H1 (cell line): ENCODE measurements at regions not wholly inside any gene's neighbourhood (a gene's known extent, or its start where the extent isn't known, plus 50 kb on each side); places are given as distances from the start of the nearest gene placed in this dataset.

ENCODE experiments used
- CTCF ChIA-PET: fragments of 300-600 bp; sonication (Branson Sonifier 250); formaldehyde crosslinking; loops from one replicate; lab custom pipeline; 2021; ENCODE audit not compliant: partially characterized antibody; lab: Charles Lee
- POLR2A ChIA-PET: fragments of 300-600 bp; sonication (Branson Sonifier 250); formaldehyde crosslinking; loops from one replicate; lab custom pipeline; 2021; ENCODE audit warnings: inconsistent platforms; ENCODE audit not compliant: partially characterized antibody; lab: Charles Lee
- DNase-seq, 2 experiments: peaks; one replicate each; pipeline versions ENCODE4 v3.0.0 to v3.0.0-alpha.2; 2010 to 2022; ENCODE audit warnings: low spot score in 2 of 2, low read depth in 1 of 2, mixed read lengths in 1 of 2
- FAIRE-seq: peaks from 2 replicates; lab custom pipeline; 2011; peaks lifted over from hg19 to GRCh38; lab: Jason Lieb, UNC
- H2AFZ ChIP-seq: 2 replicates; pipeline ENCODE4 v1.8.1; 2012; ENCODE audit warnings: low read length, inconsistent platforms
- H2AK5ac ChIP-seq: 2 replicates; pipeline ENCODE4 v1.6.1; 2013; ENCODE audit warnings: low read depth, low read length
- H2BK120ac ChIP-seq: replicated peaks from 2 replicates; pipeline ENCODE3; 2013; ENCODE audit warnings: low read depth, low read length, inconsistent platforms
- H2BK12ac ChIP-seq: 2 replicates; pipeline ENCODE4 v1.6.1; 2013; ENCODE audit warnings: low read depth, low read length
- H2BK15ac ChIP-seq: 2 replicates; pipeline ENCODE4 v1.6.1; 2013; ENCODE audit warnings: low read length
- H2BK20ac ChIP-seq: 2 replicates; pipeline ENCODE4 v1.6.1; 2013; ENCODE audit warnings: low read length
- H2BK5ac ChIP-seq: 2 replicates; pipeline ENCODE4 v1.6.1; 2013; ENCODE audit warnings: low read depth, low read length
- H3K14ac ChIP-seq: 2 replicates; pipeline ENCODE4 v1.6.1; 2013; ENCODE audit warnings: inconsistent platforms; ENCODE audit not compliant: insufficient read length
- H3K18ac ChIP-seq: 2 replicates; pipeline ENCODE4 v1.6.1; 2013; ENCODE audit warnings: low read length; ENCODE audit errors: extremely low read depth
- H3K23ac ChIP-seq: 2 replicates; pipeline ENCODE4 v1.6.1; 2013; ENCODE audit warnings: inconsistent platforms; ENCODE audit not compliant: insufficient read length
- H3K23me2 ChIP-seq: 2 replicates; pipeline ENCODE4 v1.6.1; 2013; ENCODE audit warnings: low read depth, low read length
- H3K27ac ChIP-seq: 2 replicates; pipeline ENCODE4 v1.6.1; 2011; ENCODE audit warnings: low read depth, low read length, inconsistent platforms
- H3K27me3 ChIP-seq, 4 experiments: replicated peaks in 1 of 4; 1 replicate in 1 of 4; 2 replicates in 3 of 4; pipeline versions ENCODE4 v1.6.1 to v1.8.1; 2011 to 2013; ENCODE audit warnings: low read length in 3 of 4, mild to moderate bottlenecking in 3 of 4, inconsistent platforms in 2 of 4, mixed read lengths in 2 of 4, moderate library complexity in 1 of 4; ENCODE audit not compliant: control insufficient read depth in 3 of 4, insufficient read depth in 3 of 4; ENCODE audit errors: extremely low read depth in 1 of 4
- H3K36me3 ChIP-seq, 4 experiments: 2 replicates each; pipeline versions ENCODE4 v1.6.1 to v1.8.1; 2011 to 2013; ENCODE audit warnings: mild to moderate bottlenecking in 4 of 4, low read length in 3 of 4, moderate library complexity in 2 of 4, control low read depth in 1 of 4, inconsistent platforms in 1 of 4; ENCODE audit not compliant: insufficient read depth in 4 of 4, control insufficient read depth in 2 of 4
- H3K4ac ChIP-seq: replicated peaks from 2 replicates; pipeline ENCODE3; 2013; ENCODE audit warnings: low read length, low read depth, mixed read lengths, inconsistent platforms; ENCODE audit not compliant: insufficient read length
- H3K4me1 ChIP-seq, 4 experiments: replicated peaks in 1 of 4; 1 replicate in 1 of 4; 2 replicates in 3 of 4; pipeline versions ENCODE4 v1.6.1 to v1.8.1; 2011 to 2013; ENCODE audit warnings: low read length in 3 of 4, inconsistent platforms in 2 of 4, mixed read lengths in 1 of 4; ENCODE audit not compliant: insufficient read depth in 4 of 4, control insufficient read depth in 3 of 4
- H3K4me2 ChIP-seq, 2 experiments: 2 replicates each; pipeline versions ENCODE4 v1.6.1 to v1.8.1; 2011 to 2013; ENCODE audit warnings: low read depth in 2 of 2, low read length in 2 of 2, control low read depth in 1 of 2, inconsistent platforms in 1 of 2, mild to moderate bottlenecking in 1 of 2; ENCODE audit not compliant: insufficient read depth in 1 of 2
- H3K4me3 ChIP-seq, 4 experiments: fragments of 200-600, 300-600 bp in 1 of 4; sonication (generic), shearing (Covaris generic), sonication (Bioruptor Twin) in 1 of 4; 2 replicates each; pipeline versions ENCODE4 v1.5.1 to v1.8.1; 2011 to 2016; ENCODE audit warnings: low read length in 4 of 4, low read depth in 3 of 4, control low read depth in 2 of 4, inconsistent platforms in 2 of 4, mild to moderate bottlenecking in 2 of 4, mixed read lengths in 1 of 4, moderate library complexity in 1 of 4; ENCODE audit not compliant: insufficient read depth in 2 of 4; ENCODE audit errors: extremely low read depth in 1 of 4
- H3K56ac ChIP-seq: replicated peaks from 2 replicates; pipeline ENCODE3; 2013; ENCODE audit warnings: low read depth, mild to moderate bottlenecking, mixed read lengths, low read length, inconsistent platforms; ENCODE audit not compliant: insufficient read length
- H3K79me1 ChIP-seq: 2 replicates; pipeline ENCODE4 v1.6.1; 2013; ENCODE audit warnings: low read depth, low read length, control low read depth
- H3K79me2 ChIP-seq, 2 experiments: 2 replicates each; pipeline versions ENCODE4 v1.6.1 to v1.8.1; 2012 to 2013; ENCODE audit warnings: low read length in 2 of 2, mild to moderate bottlenecking in 2 of 2, inconsistent platforms in 1 of 2; ENCODE audit not compliant: insufficient read depth in 2 of 2, control insufficient read depth in 1 of 2
- H3K9ac ChIP-seq, 4 experiments: replicated peaks in 1 of 4; 1 replicate in 1 of 4; 2 replicates in 3 of 4; pipeline versions ENCODE4 v1.6.1 to v1.8.1; 2011 to 2013; ENCODE audit warnings: low read depth in 3 of 4, low read length in 3 of 4, control low read depth in 2 of 4, mild to moderate bottlenecking in 2 of 4, moderate library complexity in 2 of 4, inconsistent platforms in 1 of 4; ENCODE audit errors: extremely low read depth in 1 of 4
- H3K9me3 ChIP-seq, 2 experiments: 2 replicates each; pipeline versions ENCODE4 v1.6.1 to v1.8.1; 2012 to 2013; ENCODE audit warnings: mild to moderate bottlenecking in 2 of 2, moderate library complexity in 2 of 2, control low read depth in 1 of 2, inconsistent platforms in 1 of 2, low read depth in 1 of 2, low read length in 1 of 2, mixed read lengths in 1 of 2; ENCODE audit not compliant: insufficient read depth in 2 of 2
- H4K20me1 ChIP-seq, 2 experiments: replicated peaks in 1 of 2; 2 replicates each; pipeline versions ENCODE3 to v1.8.1; 2011 to 2013; ENCODE audit warnings: inconsistent platforms in 2 of 2, low read length in 2 of 2, mild to moderate bottlenecking in 1 of 2; ENCODE audit not compliant: insufficient read depth in 2 of 2, control insufficient read depth in 1 of 2
- H4K5ac ChIP-seq: 2 replicates; pipeline ENCODE4 v1.6.1; 2013; ENCODE audit warnings: low read length, low read depth, mixed read lengths, inconsistent platforms; ENCODE audit not compliant: insufficient read length
- H4K8ac ChIP-seq: 2 replicates; pipeline ENCODE4 v1.8.0; 2013; ENCODE audit warnings: mild to moderate bottlenecking, moderate library complexity, low read length, inconsistent platforms; ENCODE audit not compliant: insufficient read depth; ENCODE audit errors: extremely low read depth
- H4K91ac ChIP-seq: replicated peaks from 2 replicates; pipeline ENCODE3; 2013; ENCODE audit warnings: low read length, mixed read lengths, inconsistent platforms; ENCODE audit not compliant: insufficient read length
- RFX5 ChIP-seq: IDR thresholded peaks from 2 replicates; pipeline ENCODE4 v1.6.1; 2011; ENCODE audit warnings: low read depth, low read length, improper control_type of control experiment, borderline replicate concordance
- SP4 ChIP-seq: IDR thresholded peaks from 2 replicates; pipeline ENCODE4 v1.6.1; 2012; ENCODE audit warnings: low read length, inconsistent platforms
- WGBS, 2 experiments: shearing (Covaris generic) in 1 of 2; methylation state at CpG; one replicate each; pipeline versions ENCODE4 v1.1.6 to v1.1.7; 2013 to 2015; ENCODE audit warnings: low lambda C conversion rate in 2 of 2, mixed read lengths in 2 of 2, inconsistent platforms in 1 of 2, low coverage in 1 of 2, missing lambda C conversion rate in 1 of 2; ENCODE audit not compliant: insufficient replicate concordance in 2 of 2, insufficient coverage in 1 of 2, insufficient read length in 1 of 2; ENCODE audit errors: extremely low coverage in 1 of 2, missing lambda C conversion rate in 1 of 2; 5-methylcytosine and 5-hydroxymethylcytosine counted together

DNA sequence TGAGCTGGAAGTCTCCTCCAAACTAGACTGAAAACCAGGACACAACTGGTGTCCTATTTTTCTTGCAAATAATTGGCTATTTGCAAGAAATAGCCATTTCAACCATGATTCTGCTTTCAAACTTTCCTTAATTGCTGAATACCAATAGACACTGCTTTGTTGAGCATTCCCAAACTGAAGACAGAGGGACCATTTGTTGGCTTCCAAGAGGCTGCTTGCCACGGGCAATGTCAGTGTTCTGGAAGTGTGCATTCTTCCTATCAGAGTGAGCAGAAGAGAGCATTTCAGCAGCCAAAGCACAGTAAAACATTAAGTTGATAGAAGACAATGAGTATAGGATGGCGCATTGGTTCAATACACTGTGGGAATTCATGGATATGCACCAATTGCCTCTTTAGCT lies 360.5 kb upstream of the RGPD4 start:
- no peaks in the 10 kb centered on the region for H3K79me2 ChIP-seq
- FAIRE-seq, result no peak
- TF ChIP-seq RFX5 (no peak), SP4 (no peak)

More for the DNA sequence above, 360.5 kb upstream of the RGPD4 start:
- Histone ChIP-seq H4K20me1 (no peaks in the 10 kb centered on the region), H2BK12ac (no peak overlapping the region), H3K56ac (no peak overlapping the region), H3K14ac (no peak overlapping the region), H2BK5ac (no peak overlapping the region), H3K9me3 (peaks cover 0 to 6% of the 10 kb centered on the region in 2 experiments; a peak in 1 of 4 replicates), H2AFZ (no peak overlapping the region), H3K4me1 (no peaks in the 10 kb centered on the region), H3K23ac (no peak overlapping the region), H3K79me1 (no peaks in the 10 kb centered on the region), H2BK120ac (no peak overlapping the region), H3K9ac (no peak overlapping the region), H4K5ac (no peak overlapping the region), H3K36me3 (0 out of 8 replicates have a peak, but pooled peaks cover 0 to 3% (median 0%) of the 10 kb centered on the region in 4 experiments), H2BK15ac (no peak overlapping the region), H2BK20ac (no peak overlapping the region), H4K91ac (no peak overlapping the region), H2AK5ac (no peak overlapping the region), H3K4ac (no peak overlapping the region), H3K4me3 (no peak overlapping the region), H3K27ac (no peak overlapping the region), H3K23me2 (no peaks in the 10 kb centered on the region), H3K18ac (no peak overlapping the region), H3K4me2 (no peak overlapping the region), H3K27me3 (no peaks in the 10 kb centered on the region; a peak in 1 of 7 replicates), H4K8ac (no peak overlapping the region)
- 97% methylated on average over 2 of the region's 2 CpGs; no CpG with 5 or more reads in 1 of the 2 experiments for WGBS, 2 experiments
- no peak for DNase-seq
- CTCF ChIA-PET, result interaction anchor here (0.7 kb wide), 1 partner anchor 23 kb away, joined by 4 read pairs; no protein-coding TSS in a partner anchor
- POLR2A ChIA-PET, result no interaction called here
